ENCODE measurements at regions not wholly inside any gene's neighbourhood (a gene's known extent, or its start where the extent isn't known, plus 50 kb on each side); places are given as distances from the start of the nearest gene placed in this dataset.
"Not testable (repeated sequence)": the region's sequence is repeated elsewhere in the genome, so short reads cannot be mapped to it uniquely, and the experiment has no call there.

GRCh38 chr7:104272767-104273384 lies 55.5 kb upstream of the LHFPL3 start:
- no peaks in the 10 kb centered on the region for H3K4me1 ChIP-seq (ENCODE audit: insufficient read depth)
- H3K36me3 ChIP-seq (replicated peaks; ENCODE audit: insufficient read depth, low read depth) = no peaks in the 10 kb centered on the region
- H3K79me2 ChIP-seq = no peaks in the 10 kb centered on the region
- peaks cover 3% of the 10 kb centered on the region for H3K27me3 ChIP-seq
- H4K20me1 ChIP-seq (ENCODE audit: insufficient read depth, poor library complexity, severe bottlenecking) = no peaks in the 10 kb centered on the region
- WGBS (ENCODE audit: low lambda C conversion rate, missing lambda C conversion rate) = 79% methylated on average over 5 of the region's 5 CpGs
- H3K9me3 ChIP-seq (ENCODE audit: low read depth) = no peaks in the 10 kb centered on the region
- no peak overlapping the region for H2AFZ ChIP-seq
- TF ChIP-seq EZH2phosphoT487 (IDR thresholded peaks at IDR 0.05; ENCODE audit: low read depth, severe bottlenecking, unreplicated experiment) (no peak), CTCF (IDR thresholded peaks at IDR 0.05; ENCODE audit: poor library complexity) (peak; percentile 56), EZH2 (IDR thresholded peaks at IDR 0.05; ENCODE audit: borderline replicate concordance) (no peak)
- H3K27ac ChIP-seq = no peak overlapping the region
- peak; percentile 29 for DNase-seq (ENCODE audit: low spot score)
- no peaks in the 10 kb centered on the region for H3K9me2 ChIP-seq (replicated peaks; ENCODE audit: insufficient read depth)
- no peak overlapping the region for H3K4me3 ChIP-seq
- no peak overlapping the region for H3K4me2 ChIP-seq

- Histone ChIP-seq H3K4me1 (ENCODE audit: insufficient read depth) (no peaks in the 10 kb centered on the region), H3K27ac (no peak overlapping the region), H3K36me3 (replicated peaks; ENCODE audit: insufficient read depth, low read depth) (no peaks in the 10 kb centered on the region), H3K4me2 (no peak overlapping the region), H3K4me3 (no peak overlapping the region), H2AFZ (no peak overlapping the region), H3K9me2 (replicated peaks; ENCODE audit: insufficient read depth) (no peaks in the 10 kb centered on the region), H4K20me1 (ENCODE audit: insufficient read depth, poor library complexity, severe bottlenecking) (no peaks in the 10 kb centered on the region), H3K27me3 (no peaks in the 10 kb centered on the region), H3K9me3 (ENCODE audit: low read depth) (no peaks in the 10 kb centered on the region), H3K79me2 (no peaks in the 10 kb centered on the region)
- TF ChIP-seq EZH2phosphoT487 (IDR thresholded peaks at IDR 0.05; ENCODE audit: low read depth, severe bottlenecking, unreplicated experiment) (no peak), EZH2 (IDR thresholded peaks at IDR 0.05; ENCODE audit: borderline replicate concordance) (no peak), CTCF (IDR thresholded peaks at IDR 0.05; ENCODE audit: poor library complexity) (no peak)
- no peak for DNase-seq (ENCODE audit: low spot score)
- WGBS (ENCODE audit: low lambda C conversion rate, missing lambda C conversion rate) = 76% methylated on average over 3 of the region's 3 CpGs
Observed at GRCh38 chr7:104275900-104276299, 52.5 kb upstream of the LHFPL3 start.

DNA sequence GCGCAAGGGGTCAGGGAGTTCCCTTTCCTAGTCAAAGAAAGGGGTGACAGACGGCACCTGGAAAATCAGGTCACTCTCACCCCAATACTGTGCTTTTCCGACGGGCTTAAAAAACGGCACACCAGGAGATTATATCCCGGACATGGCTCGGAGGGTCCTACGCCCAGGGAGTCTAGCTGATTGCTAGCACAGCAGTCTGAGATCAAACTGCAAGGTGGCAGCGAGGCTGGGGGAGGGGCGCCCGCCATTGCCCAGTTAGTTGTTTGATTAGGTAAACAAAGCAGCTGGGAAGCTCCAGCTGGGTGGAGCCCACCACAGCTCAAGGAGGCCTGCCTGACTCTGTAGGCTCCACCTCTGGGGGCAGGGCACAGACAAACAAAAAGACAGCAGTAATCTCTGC lies 51.7 kb upstream of the LHFPL3 start:
- H3K27ac ChIP-seq; H3K79me2 ChIP-seq; H3K4me3 ChIP-seq; H4K20me1 ChIP-seq (ENCODE audit: insufficient read depth, poor library complexity, severe bottlenecking); DNase-seq (ENCODE audit: low spot score); H3K27me3 ChIP-seq; H3K4me2 ChIP-seq; H3K9me3 ChIP-seq (ENCODE audit: low read depth); H3K4me1 ChIP-seq (ENCODE audit: insufficient read depth); H3K36me3 ChIP-seq (replicated peaks; ENCODE audit: insufficient read depth, low read depth); H3K9me2 ChIP-seq (replicated peaks; ENCODE audit: insufficient read depth); H2AFZ ChIP-seq: not testable (repeated sequence)
- 83% methylated on average over 11 of the region's 11 CpGs for WGBS (ENCODE audit: low lambda C conversion rate, missing lambda C conversion rate)

All from hepatocyte (in vitro differentiated cells).